HG03103 (cell line): ENCODE measurements at regions not wholly inside any gene's neighbourhood (a gene's known extent, or its start where the extent isn't known, plus 50 kb on each side); places are given as distances from the start of the nearest gene placed in this dataset.
"Not testable (repeated sequence)": the region's sequence is repeated elsewhere in the genome, so short reads cannot be mapped to it uniquely, and the experiment has no call there.

Experiments used
- ATAC-seq: cut with Tn5 transposase; IDR thresholded peaks from one replicate; pipeline ENCODE4 v1.9.1; 2021; ENCODE audit warnings: low read depth; ENCODE audit not compliant: unreplicated experiment

DNA sequence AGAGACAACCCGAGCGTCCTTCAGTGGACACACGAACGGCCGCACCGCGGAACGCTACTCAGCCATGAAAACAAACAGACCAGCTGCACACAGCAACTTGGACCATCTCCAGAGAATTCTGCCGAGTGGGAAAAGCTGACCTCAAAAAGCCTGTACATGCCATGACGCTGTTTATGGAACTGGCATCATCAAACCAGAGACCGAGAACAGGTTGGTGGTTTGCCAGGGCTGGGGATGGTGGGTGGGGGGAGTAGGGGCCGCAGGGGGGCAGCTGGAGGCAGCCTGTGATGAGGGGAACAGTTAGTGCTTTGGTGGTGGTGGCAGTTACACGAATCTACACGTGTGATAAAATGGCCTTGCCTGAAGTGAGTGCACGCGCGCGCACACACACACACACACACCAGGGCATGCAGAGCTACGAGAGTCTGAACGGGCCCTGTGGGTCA lies 169.8 kb downstream of the LAT start:
- ATAC-seq: no peak

- no peak for ATAC-seq
These were observed 169.2 kb downstream of the LAT start for GRCh38 chr16:29154088-29154487.

DNA sequence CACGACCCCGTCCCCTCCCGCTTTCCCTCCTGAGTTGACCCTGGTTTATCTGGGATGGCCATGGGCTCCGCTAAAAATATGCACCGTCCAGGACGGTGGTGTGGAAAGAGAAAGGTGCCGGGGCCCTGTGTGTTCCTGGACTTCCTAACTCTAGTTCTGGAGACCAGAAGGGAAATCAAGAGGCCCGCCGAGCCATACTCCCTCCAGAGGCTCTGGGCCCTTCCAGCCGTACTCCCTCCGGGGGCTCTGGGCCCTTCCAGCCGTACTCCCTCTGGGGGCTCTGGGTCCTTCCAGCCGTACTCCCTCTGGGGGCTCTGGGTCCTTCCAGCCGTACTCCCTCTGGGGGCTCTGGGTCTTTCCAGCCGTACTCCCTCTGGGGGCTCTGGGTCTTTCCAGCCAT lies 168.5 kb downstream of the LAT start:
- not testable (repeated sequence) for ATAC-seq

GRCh38 chr16:29152544-29153031 lies 167.7 kb downstream of the LAT start:
- ATAC-seq: not testable (repeated sequence)

- no peak for ATAC-seq
These were observed 166.5 kb downstream of the LAT start for GRCh38 chr16:29151317-29151716.

DNA sequence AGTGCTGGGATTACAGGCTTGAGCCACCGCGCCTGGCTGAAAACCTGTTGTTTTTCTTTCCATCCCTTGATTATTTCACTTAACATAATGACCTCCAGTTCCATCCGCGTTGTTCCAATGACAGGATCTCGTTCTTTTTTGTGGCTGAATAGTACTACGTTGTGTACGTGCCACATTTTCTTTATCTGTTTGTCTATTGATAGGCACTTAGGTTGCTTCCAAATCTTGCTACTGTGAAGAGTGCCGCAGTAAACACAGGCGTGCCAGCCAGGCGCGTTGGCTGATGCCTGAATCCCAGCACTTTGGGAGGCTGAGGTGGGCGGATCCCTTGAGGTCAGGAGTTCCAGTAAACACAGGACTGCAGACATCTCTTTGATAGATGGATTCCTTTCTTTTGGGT lies 165.1 kb downstream of the LAT start:
- not testable (repeated sequence) for ATAC-seq

DNA sequence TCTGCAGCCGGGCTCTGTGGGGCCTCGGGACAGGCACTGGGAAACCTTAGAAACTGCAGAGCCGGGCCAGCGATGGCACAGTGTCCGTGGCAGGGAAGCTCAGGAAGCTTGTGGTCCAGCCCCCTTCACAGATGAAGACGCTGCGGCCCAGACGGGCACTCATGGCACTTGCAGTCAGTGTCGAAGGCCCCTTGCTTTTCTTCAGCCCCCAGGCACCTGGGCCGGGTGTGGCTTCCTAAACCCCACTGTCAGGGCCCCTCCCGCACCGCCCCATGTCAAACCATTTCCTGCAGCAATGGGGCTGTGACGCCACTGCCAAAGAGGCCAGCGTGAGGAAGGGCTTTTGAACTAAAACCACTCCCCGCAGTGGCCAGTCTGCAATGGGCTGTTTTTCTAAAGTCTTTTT lies 164.0 kb downstream of the LAT start:
- no peak for ATAC-seq

DNA sequence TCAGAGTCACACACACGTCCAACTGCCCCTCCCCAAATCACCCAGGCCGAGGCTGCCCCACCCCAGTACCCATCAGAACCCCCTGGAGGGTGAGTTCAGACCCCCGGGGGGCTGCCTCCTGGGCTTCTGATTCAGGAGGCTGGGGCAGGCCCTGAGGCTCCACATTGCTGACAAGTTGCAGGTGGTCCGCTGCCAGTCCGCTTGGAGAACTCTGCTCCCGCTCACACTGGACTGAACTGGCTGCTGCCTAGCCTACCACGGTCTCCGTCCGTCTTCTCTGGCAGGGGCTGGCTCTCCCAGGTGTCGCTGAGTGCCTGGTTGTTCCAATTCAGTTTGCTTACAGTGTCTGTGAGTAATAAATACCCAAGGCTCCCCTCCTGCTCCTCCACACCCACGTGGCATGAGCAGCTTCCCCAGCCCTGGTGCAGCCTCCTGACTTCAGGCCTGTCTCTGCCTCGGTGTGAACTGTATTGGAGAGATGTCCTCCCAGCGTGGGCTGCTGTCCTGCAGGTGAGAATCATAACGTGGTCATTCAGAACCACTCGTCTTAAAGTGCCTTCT lies 163.4 kb downstream of the LAT start:
- ATAC-seq: no peak

DNA sequence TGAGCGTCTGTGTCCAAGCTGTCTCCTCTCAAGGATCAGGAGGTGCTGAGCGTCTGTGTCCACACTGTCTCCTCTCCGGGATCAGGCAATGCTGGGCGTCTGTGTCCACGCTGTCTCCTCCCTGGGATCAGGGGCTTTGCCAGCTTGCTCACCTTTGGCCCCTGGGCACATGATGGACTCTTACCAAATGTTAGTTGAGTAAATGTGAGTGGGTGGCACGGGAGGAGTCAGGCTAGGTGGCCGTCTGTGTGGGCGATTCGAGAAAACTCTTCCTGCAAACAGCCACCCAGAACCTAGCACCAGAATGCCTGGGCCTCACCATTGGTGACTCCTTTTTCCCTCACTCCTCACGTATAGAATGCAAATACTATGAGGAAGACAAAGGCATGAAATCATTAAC lies 162.9 kb downstream of the LAT start:
- not testable (repeated sequence) for ATAC-seq

- not testable (repeated sequence) for ATAC-seq
These were observed 162.2 kb downstream of the LAT start for GRCh38 chr16:29146808-29147643.

- no peak for ATAC-seq
These were observed 161.4 kb downstream of the LAT start for GRCh38 chr16:29146266-29146665.

DNA sequence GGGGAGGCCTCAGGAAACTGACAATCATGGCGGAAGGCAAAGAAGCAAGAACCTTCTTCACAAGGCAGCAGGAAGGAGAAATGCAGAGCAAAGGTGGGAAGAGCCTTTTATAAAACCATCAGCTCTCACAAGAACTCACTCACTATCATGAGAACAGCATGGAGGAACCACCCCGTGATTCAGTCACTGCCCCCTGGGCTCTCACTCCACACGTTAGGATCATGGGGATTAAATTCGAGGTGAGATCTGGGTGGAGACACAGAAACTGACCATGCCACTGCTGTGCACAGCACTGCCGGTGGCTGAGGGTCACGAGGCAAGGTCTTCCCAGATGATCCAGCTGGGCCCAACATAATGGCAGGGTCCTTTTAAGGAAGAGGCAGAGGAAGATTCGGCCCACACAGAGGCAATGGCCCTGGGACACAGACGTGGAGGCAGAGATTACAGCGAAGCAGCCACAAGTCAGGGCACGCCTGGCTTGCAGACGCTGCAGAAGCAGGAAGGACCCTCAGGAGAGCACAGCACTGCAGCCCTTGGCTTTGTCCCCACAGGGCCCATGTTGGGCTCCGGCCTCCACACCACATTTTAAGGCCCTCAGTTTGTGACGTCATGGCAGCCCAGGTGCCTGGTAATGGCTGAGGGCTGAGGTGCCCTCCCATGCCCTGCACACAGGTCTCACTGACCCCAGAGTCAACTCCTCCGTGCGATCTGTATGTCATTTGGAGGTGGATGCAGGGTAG lies 160.8 kb downstream of the LAT start:
- ATAC-seq: not testable (repeated sequence)

GRCh38 chr16:29145086-29145485 lies 160.2 kb downstream of the LAT start:
- ATAC-seq: not testable (repeated sequence)

- ATAC-seq: not testable (repeated sequence)
These were observed 159.8 kb downstream of the LAT start for GRCh38 chr16:29144669-29145062.

- not testable (repeated sequence) for ATAC-seq
These were observed 159.2 kb downstream of the LAT start for GRCh38 chr16:29143739-29144668.

GRCh38 chr16:29142506-29142905 lies 157.7 kb downstream of the LAT start:
- ATAC-seq: not testable (repeated sequence)

DNA sequence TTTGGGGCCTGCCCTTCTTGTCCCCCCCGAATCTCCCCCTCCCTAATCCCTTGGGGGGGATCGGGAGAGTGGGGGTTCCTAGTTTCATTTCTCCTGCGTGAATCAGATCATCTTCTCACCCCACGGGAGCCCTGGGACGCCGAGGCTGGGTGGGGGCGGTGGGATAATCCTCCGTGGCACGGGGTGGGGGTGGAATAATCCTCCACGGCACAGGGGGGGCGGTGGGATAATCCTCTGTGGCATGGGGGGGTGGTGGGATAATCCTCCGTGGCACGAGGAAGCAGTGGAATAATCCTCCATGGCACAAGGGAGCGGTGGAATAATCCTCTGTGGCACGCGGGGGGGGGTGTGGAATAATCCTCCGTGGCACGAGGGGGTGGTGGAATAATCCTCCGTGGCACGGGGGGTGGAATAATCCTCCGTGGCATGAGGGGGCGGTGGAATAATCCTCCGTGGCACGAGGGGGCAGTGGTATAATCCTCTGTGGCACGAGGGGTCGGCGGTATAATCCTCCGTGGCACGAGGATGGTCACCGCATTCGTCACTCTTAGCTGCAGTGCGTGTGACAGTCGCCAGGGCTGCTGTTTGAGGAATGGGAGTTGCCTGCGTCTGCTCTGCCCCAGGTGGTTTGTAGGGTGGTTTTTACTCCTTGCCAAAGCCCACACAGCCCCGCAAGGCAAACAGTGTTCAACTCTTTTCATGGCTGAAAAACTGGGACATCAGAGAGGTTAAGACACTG lies 156.9 kb downstream of the LAT start:
- ATAC-seq: no peak

DNA sequence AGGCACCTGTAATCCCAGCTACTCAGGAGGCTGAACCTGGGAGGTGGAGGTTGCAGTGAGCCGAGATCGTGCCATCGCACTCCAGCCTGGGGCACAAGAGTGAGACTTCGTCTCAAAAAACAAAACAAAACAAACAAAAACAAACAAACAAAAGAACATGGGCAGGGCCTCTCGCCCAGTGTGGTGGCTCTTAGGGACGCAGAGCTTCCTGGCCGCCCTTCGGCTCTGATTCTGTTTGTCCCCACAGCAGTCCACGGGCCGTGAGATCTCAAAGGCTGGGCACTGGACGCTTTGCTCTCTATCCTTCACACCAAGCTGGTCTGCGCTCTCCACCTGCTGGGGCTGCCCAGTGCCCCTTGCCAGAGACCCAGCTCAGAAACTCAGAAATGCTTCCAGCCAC lies 156.3 kb downstream of the LAT start:
- ATAC-seq: not testable (repeated sequence)
